ENCODE measurements at regions not wholly inside any gene's neighbourhood (a gene's known extent, or its start where the extent isn't known, plus 50 kb on each side); places are given as distances from the start of the nearest gene placed in this dataset.

- no peaks in the 10 kb centered on the region for H3K4me1 Mint-ChIP-seq
- Histone ChIP-seq H3K4me1 (ENCODE audit: control insufficient read depth in 1 of 2, extremely low read depth in 1 of 2, insufficient read depth in 2 of 2, low read length in 2 of 2) (no peaks in the 10 kb centered on the region), H3K27ac (ENCODE audit: low read length) (no peak overlapping the region), H3K9me3 (no peaks in the 10 kb centered on the region), H3K36me3 (ENCODE audit: control insufficient read depth in 2 of 2, extremely low read depth in 1 of 2, insufficient read depth in 1 of 2, low read length in 1 of 2) (no peaks in the 10 kb centered on the region), H3K27me3 (replicated peaks in 1 of 2; ENCODE audit: control insufficient read depth in 2 of 2, extremely low read depth in 1 of 2, insufficient read depth in 2 of 2, low read length in 1 of 2) (peaks cover 0 to 3% of the 10 kb centered on the region in 2 experiments), H3K4me3 (ENCODE audit: control insufficient read depth in 1 of 2, extremely low read depth in 1 of 2, low read length in 1 of 2) (no peak overlapping the region)
- POLR2A ChIA-PET: no interaction called here
- no peak overlapping the region for H3K4me3 Mint-ChIP-seq
- no peaks in the 10 kb centered on the region for H3K9me3 Mint-ChIP-seq
- CTCF ChIA-PET: no interaction called here
- ATAC-seq (replicated peaks in 1 of 4): no peak
- 93% methylated on average over 11 of the region's 11 CpGs for WGBS (ENCODE audit: insufficient coverage)
- no peaks in the 10 kb centered on the region for H3K36me3 Mint-ChIP-seq
- no peak for DNase-seq
- no peak overlapping the region for H3K27ac Mint-ChIP-seq
- peaks cover 0 to 7% of the 10 kb centered on the region in 2 donors for H3K27me3 Mint-ChIP-seq
Observed at GRCh38 chr9:38289866-38290245, 102.6 kb upstream of the ALDH1B1 start.

GRCh38 chr9:38289236-38289865 is 103.2 kb upstream of the ALDH1B1 start:
- H3K27me3 Mint-ChIP-seq: peaks cover 0 to 7% of the 10 kb centered on the region in 2 donors
- H3K4me3 Mint-ChIP-seq: no peak overlapping the region
- H3K4me1 ChIP-seq (ENCODE audit: control insufficient read depth in 1 of 2, extremely low read depth in 1 of 2, insufficient read depth in 2 of 2, low read length in 2 of 2): no peaks in the 10 kb centered on the region
- H3K27ac ChIP-seq (ENCODE audit: low read length): no peak overlapping the region
- no peaks in the 10 kb centered on the region for H3K36me3 ChIP-seq (ENCODE audit: control insufficient read depth in 2 of 2, extremely low read depth in 1 of 2, insufficient read depth in 1 of 2, low read length in 1 of 2)
- CTCF ChIA-PET: no interaction called here
- H3K36me3 Mint-ChIP-seq: no peaks in the 10 kb centered on the region
- H3K27me3 ChIP-seq (replicated peaks in 1 of 2; ENCODE audit: control insufficient read depth in 2 of 2, extremely low read depth in 1 of 2, insufficient read depth in 2 of 2, low read length in 1 of 2): peaks cover 0 to 5% of the 10 kb centered on the region in 2 experiments
- no peak overlapping the region for H3K4me3 ChIP-seq (ENCODE audit: control insufficient read depth in 1 of 2, extremely low read depth in 1 of 2, low read length in 1 of 2)
- ATAC-seq (replicated peaks in 1 of 4) (no peak), DNase-seq (no peak)
- H3K9me3 Mint-ChIP-seq: no peaks in the 10 kb centered on the region
- POLR2A ChIA-PET: no interaction called here
- H3K27ac Mint-ChIP-seq: no peak overlapping the region
- no peaks in the 10 kb centered on the region for H3K4me1 Mint-ChIP-seq
- WGBS (ENCODE audit: insufficient coverage): no CpG with 5 or more reads among the region's 4 CpGs
- no peaks in the 10 kb centered on the region for H3K9me3 ChIP-seq

DNA sequence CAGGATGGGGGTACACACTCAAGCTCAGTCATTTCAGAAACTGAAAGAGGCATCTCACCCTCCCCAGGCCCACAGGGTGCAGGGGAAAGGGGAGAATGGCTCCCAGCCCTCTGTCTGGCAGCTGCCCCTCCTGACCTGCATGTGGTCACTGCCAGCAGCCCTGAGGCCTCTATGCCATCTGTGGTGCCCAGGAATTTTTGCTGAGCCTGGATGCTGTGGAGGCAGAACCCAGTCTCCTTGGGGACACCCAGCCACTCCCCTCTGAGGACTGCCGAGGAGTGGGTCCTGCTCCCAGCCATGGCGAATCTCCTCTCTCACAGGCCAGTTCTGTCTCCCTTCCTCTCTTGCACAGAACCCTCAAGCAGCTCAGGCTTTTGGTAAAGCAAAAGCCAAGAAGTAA is 104.0 kb upstream of the ALDH1B1 start:
- DNase-seq (no peak), ATAC-seq (replicated peaks in 1 of 4) (no peak)
- Histone ChIP-seq H3K27me3 (replicated peaks in 1 of 2; ENCODE audit: control insufficient read depth in 2 of 2, extremely low read depth in 1 of 2, insufficient read depth in 2 of 2, low read length in 1 of 2) (peaks cover 0 to 5% of the 10 kb centered on the region in 2 experiments), H3K9me3 (no peaks in the 10 kb centered on the region), H3K4me1 (ENCODE audit: control insufficient read depth in 1 of 2, extremely low read depth in 1 of 2, insufficient read depth in 2 of 2, low read length in 2 of 2) (no peaks in the 10 kb centered on the region), H3K36me3 (ENCODE audit: control insufficient read depth in 2 of 2, extremely low read depth in 1 of 2, insufficient read depth in 1 of 2, low read length in 1 of 2) (no peaks in the 10 kb centered on the region), H3K4me3 (ENCODE audit: control insufficient read depth in 1 of 2, extremely low read depth in 1 of 2, low read length in 1 of 2) (no peak overlapping the region), H3K27ac (ENCODE audit: low read length) (no peak overlapping the region)
- no peak overlapping the region for H3K4me3 Mint-ChIP-seq
- no peaks in the 10 kb centered on the region for H3K36me3 Mint-ChIP-seq
- CTCF ChIA-PET: no interaction called here
- H3K9me3 Mint-ChIP-seq: no peaks in the 10 kb centered on the region
- POLR2A ChIA-PET: no interaction called here
- H3K27me3 Mint-ChIP-seq: peaks cover 0 to 7% of the 10 kb centered on the region in 2 donors
- WGBS (ENCODE audit: insufficient coverage): 83% methylated on average over 1 of the region's 2 CpGs
- H3K4me1 Mint-ChIP-seq: no peaks in the 10 kb centered on the region
- no peak overlapping the region for H3K27ac Mint-ChIP-seq

DNA sequence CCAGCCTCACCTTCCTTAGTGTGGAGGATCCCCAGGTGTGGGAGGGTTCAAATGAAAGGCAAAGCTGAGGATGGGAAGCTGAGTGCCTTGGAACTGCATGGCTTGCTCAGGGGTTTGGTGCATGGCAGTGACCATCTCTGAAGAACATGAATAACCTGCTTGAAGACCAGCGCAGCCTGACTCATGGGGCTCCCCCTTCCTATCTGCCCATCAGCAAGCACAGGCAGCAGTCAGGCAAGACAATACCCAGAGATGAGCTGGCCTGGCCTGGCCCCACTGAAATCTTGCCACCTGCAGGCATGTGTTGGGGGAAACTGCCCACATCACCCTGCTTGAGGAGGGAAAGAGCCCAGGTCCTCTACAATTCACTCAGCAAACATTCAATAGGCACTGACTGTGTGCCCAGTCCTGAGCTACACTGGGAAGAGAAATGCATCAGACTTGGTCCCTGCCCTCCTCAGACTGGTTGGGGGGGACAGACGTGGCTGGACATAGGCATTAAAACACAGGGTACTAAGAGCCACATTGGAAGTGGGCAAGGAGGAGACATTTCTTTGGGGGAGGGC is 105.0 kb upstream of the ALDH1B1 start:
- Mint-ChIP-seq H3K27me3 (peaks cover 0 to 7% of the 10 kb centered on the region in 2 donors), H3K4me3 (no peak overlapping the region), H3K27ac (no peak overlapping the region), H3K4me1 (no peaks in the 10 kb centered on the region), H3K36me3 (no peaks in the 10 kb centered on the region), H3K9me3 (no peaks in the 10 kb centered on the region)
- DNase-seq (no peak), ATAC-seq (replicated peaks in 1 of 4) (no peak)
- ChIA-PET CTCF (no interaction called here), POLR2A (no interaction called here)
- Histone ChIP-seq H3K4me1 (ENCODE audit: control insufficient read depth in 1 of 2, extremely low read depth in 1 of 2, insufficient read depth in 2 of 2, low read length in 2 of 2) (no peaks in the 10 kb centered on the region), H3K9me3 (no peaks in the 10 kb centered on the region), H3K27ac (ENCODE audit: low read length) (no peak overlapping the region), H3K4me3 (ENCODE audit: control insufficient read depth in 1 of 2, extremely low read depth in 1 of 2, low read length in 1 of 2) (no peak overlapping the region), H3K27me3 (replicated peaks in 1 of 2; ENCODE audit: control insufficient read depth in 2 of 2, extremely low read depth in 1 of 2, insufficient read depth in 2 of 2, low read length in 1 of 2) (peaks cover 0 to 5% of the 10 kb centered on the region in 2 experiments), H3K36me3 (ENCODE audit: control insufficient read depth in 2 of 2, extremely low read depth in 1 of 2, insufficient read depth in 1 of 2, low read length in 1 of 2) (no peaks in the 10 kb centered on the region)
- 100% methylated on average over 1 of the region's 2 CpGs for WGBS (ENCODE audit: insufficient coverage)

GRCh38 chr9:38286766-38287165 is 105.7 kb upstream of the ALDH1B1 start:
- Histone ChIP-seq H3K27me3 (replicated peaks in 1 of 2; ENCODE audit: control insufficient read depth in 2 of 2, extremely low read depth in 1 of 2, insufficient read depth in 2 of 2, low read length in 1 of 2) (peaks cover 0 to 8% of the 10 kb centered on the region in 2 experiments), H3K4me3 (ENCODE audit: control insufficient read depth in 1 of 2, extremely low read depth in 1 of 2, low read length in 1 of 2) (no peak overlapping the region), H3K36me3 (ENCODE audit: control insufficient read depth in 2 of 2, extremely low read depth in 1 of 2, insufficient read depth in 1 of 2, low read length in 1 of 2) (no peaks in the 10 kb centered on the region), H3K27ac (ENCODE audit: low read length) (no peak overlapping the region), H3K4me1 (ENCODE audit: control insufficient read depth in 1 of 2, extremely low read depth in 1 of 2, insufficient read depth in 2 of 2, low read length in 2 of 2) (no peaks in the 10 kb centered on the region), H3K9me3 (no peaks in the 10 kb centered on the region)
- H3K27ac Mint-ChIP-seq: no peak overlapping the region
- H3K9me3 Mint-ChIP-seq: no peaks in the 10 kb centered on the region
- H3K27me3 Mint-ChIP-seq: peaks cover 0 to 7% of the 10 kb centered on the region in 2 donors
- H3K4me1 Mint-ChIP-seq: no peaks in the 10 kb centered on the region
- no peaks in the 10 kb centered on the region for H3K36me3 Mint-ChIP-seq
- WGBS (ENCODE audit: insufficient coverage): 88% methylated on average over 1 of the region's 2 CpGs
- CTCF ChIA-PET: no interaction called here
- ATAC-seq (replicated peaks in 1 of 4): no peak
- no peak overlapping the region for H3K4me3 Mint-ChIP-seq
- no peak for DNase-seq
- POLR2A ChIA-PET: no interaction called here

GRCh38 chr9:38286357-38286756 is 106.1 kb upstream of the ALDH1B1 start:
- Histone ChIP-seq H3K9me3 (no peaks in the 10 kb centered on the region), H3K36me3 (ENCODE audit: control insufficient read depth in 2 of 2, extremely low read depth in 1 of 2, insufficient read depth in 1 of 2, low read length in 1 of 2) (no peaks in the 10 kb centered on the region), H3K27me3 (replicated peaks in 1 of 2; ENCODE audit: control insufficient read depth in 2 of 2, extremely low read depth in 1 of 2, insufficient read depth in 2 of 2, low read length in 1 of 2) (peaks cover 0 to 8% of the 10 kb centered on the region in 2 experiments), H3K27ac (ENCODE audit: low read length) (no peak overlapping the region), H3K4me3 (ENCODE audit: control insufficient read depth in 1 of 2, extremely low read depth in 1 of 2, low read length in 1 of 2) (no peak overlapping the region), H3K4me1 (ENCODE audit: control insufficient read depth in 1 of 2, extremely low read depth in 1 of 2, insufficient read depth in 2 of 2, low read length in 2 of 2) (no peaks in the 10 kb centered on the region)
- Mint-ChIP-seq H3K27ac (no peak overlapping the region), H3K27me3 (peaks cover 0 to 7% of the 10 kb centered on the region in 2 donors), H3K4me1 (no peaks in the 10 kb centered on the region), H3K4me3 (no peak overlapping the region), H3K36me3 (no peaks in the 10 kb centered on the region), H3K9me3 (no peaks in the 10 kb centered on the region)
- ChIA-PET POLR2A (no interaction called here), CTCF (no interaction called here)
- DNase-seq (no peak), ATAC-seq (replicated peaks in 1 of 4) (no peak)

DNA sequence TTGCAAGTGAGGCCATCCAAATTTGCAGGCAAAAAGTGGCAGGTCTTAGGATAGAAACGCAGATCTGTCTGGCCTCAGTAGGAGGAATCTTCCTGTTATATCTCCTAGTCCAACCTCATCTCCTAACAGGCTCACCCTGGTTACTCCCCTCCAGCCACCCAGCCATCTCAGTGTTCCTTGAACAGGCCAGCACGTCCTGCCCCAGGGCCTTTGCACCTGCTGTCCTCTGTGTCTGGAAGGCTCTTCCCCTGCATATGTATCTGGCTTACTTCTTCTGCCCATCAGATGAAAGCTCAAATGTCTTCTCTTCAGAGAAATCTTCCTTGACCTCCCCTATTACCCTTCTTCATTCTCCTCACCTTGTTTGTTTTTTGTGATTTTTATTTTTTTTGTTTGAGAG is 107.3 kb upstream of the ALDH1B1 start:
- peaks cover 0 to 10% of the 10 kb centered on the region in 2 experiments for H3K27me3 ChIP-seq (replicated peaks in 1 of 2; ENCODE audit: control insufficient read depth in 2 of 2, extremely low read depth in 1 of 2, insufficient read depth in 2 of 2, low read length in 1 of 2)
- Mint-ChIP-seq H3K9me3 (no peaks in the 10 kb centered on the region), H3K4me1 (no peaks in the 10 kb centered on the region), H3K27me3 (peaks cover 0 to 2% of the 10 kb centered on the region in 2 donors), H3K27ac (no peak overlapping the region), H3K36me3 (no peaks in the 10 kb centered on the region), H3K4me3 (no peak overlapping the region)
- H3K27ac ChIP-seq (ENCODE audit: low read length): no peak overlapping the region
- no peaks in the 10 kb centered on the region for H3K9me3 ChIP-seq
- H3K36me3 ChIP-seq (ENCODE audit: control insufficient read depth in 2 of 2, extremely low read depth in 1 of 2, insufficient read depth in 1 of 2, low read length in 1 of 2): no peaks in the 10 kb centered on the region
- no peak overlapping the region for H3K4me3 ChIP-seq (ENCODE audit: control insufficient read depth in 1 of 2, extremely low read depth in 1 of 2, low read length in 1 of 2)
- WGBS (ENCODE audit: insufficient coverage): 63% methylated on average over 1 of the region's 2 CpGs
- no peak for DNase-seq
- peaks cover 0 to 2% of the 10 kb centered on the region in 2 experiments for H3K4me1 ChIP-seq (ENCODE audit: control insufficient read depth in 1 of 2, extremely low read depth in 1 of 2, insufficient read depth in 2 of 2, low read length in 2 of 2)
- POLR2A ChIA-PET: no interaction called here
- CTCF ChIA-PET: interaction anchor here in 1 of 2 donors (0.7 kb wide), 1 partner anchor 73 kb away, joined by 4 read pairs; no protein-coding TSS in a partner anchor
- no peak for ATAC-seq (replicated peaks in 1 of 4)

Data from T-cell (primary cell).